T-helper 22 cell (primary cell): ENCODE measurements at regions not wholly inside any gene's neighbourhood (a gene's known extent, or its start where the extent isn't known, plus 50 kb on each side); places are given as distances from the start of the nearest gene placed in this dataset.

Source experiments
- DNase-seq: peaks from one replicate; pipeline ENCODE4 v3.0.0-alpha.2; 2020; ENCODE audit warnings: low read depth

GRCh38 chr22:49051491-49052022 lies 776.1 kb downstream of the BRD1 start:
- no peak for DNase-seq

- no peak for DNase-seq
Observed at GRCh38 chr22:49049691-49050090, 778.0 kb downstream of the BRD1 start.

- no peak for DNase-seq
Observed at GRCh38 chr22:49048591-49048990, 779.1 kb downstream of the BRD1 start.

- no peak for DNase-seq
Observed at GRCh38 chr22:49047447-49047846, 780.2 kb downstream of the BRD1 start.

- no peak for DNase-seq
Observed at GRCh38 chr22:49046546-49047361, 780.9 kb downstream of the BRD1 start.

GRCh38 chr22:49046000-49046545 lies 781.6 kb downstream of the BRD1 start:
- no peak for DNase-seq

GRCh38 chr22:49045276-49045675 lies 782.4 kb downstream of the BRD1 start:
- no peak for DNase-seq

- DNase-seq, result no peak
Observed at GRCh38 chr22:49044776-49045175, 782.9 kb downstream of the BRD1 start.

GRCh38 chr22:49044091-49044490 lies 783.6 kb downstream of the BRD1 start:
- DNase-seq, result no peak

GRCh38 chr22:49042877-49043859 lies 784.5 kb downstream of the BRD1 start:
- DNase-seq, result no peak

GRCh38 chr22:49042066-49042465 lies 785.6 kb downstream of the BRD1 start:
- no peak for DNase-seq

- DNase-seq, result no peak
Observed at GRCh38 chr22:49040754-49041467, 786.8 kb downstream of the BRD1 start.

- no peak for DNase-seq
Observed at GRCh38 chr22:49040111-49040510, 787.6 kb downstream of the BRD1 start.

GRCh38 chr22:49039625-49040024 lies 788.0 kb downstream of the BRD1 start:
- DNase-seq, result no peak

GRCh38 chr22:49037701-49038245 lies 789.9 kb downstream of the BRD1 start:
- no peak for DNase-seq

- DNase-seq, result no peak
Observed at GRCh38 chr22:49036513-49036912, 791.2 kb downstream of the BRD1 start.

GRCh38 chr22:49035818-49036457 lies 791.7 kb downstream of the BRD1 start:
- no peak for DNase-seq

GRCh38 chr22:49034836-49035817 lies 792.5 kb downstream of the BRD1 start:
- DNase-seq, result no peak

- no peak for DNase-seq
Observed at GRCh38 chr22:49033616-49034015, 794.1 kb downstream of the BRD1 start.

GRCh38 chr22:49032821-49033220 lies 794.9 kb downstream of the BRD1 start:
- DNase-seq, result no peak
